ENCODE measurements at regions not wholly inside any gene's neighbourhood (a gene's known extent, or its start where the extent isn't known, plus 50 kb on each side); places are given as distances from the start of the nearest gene placed in this dataset.

DNA sequence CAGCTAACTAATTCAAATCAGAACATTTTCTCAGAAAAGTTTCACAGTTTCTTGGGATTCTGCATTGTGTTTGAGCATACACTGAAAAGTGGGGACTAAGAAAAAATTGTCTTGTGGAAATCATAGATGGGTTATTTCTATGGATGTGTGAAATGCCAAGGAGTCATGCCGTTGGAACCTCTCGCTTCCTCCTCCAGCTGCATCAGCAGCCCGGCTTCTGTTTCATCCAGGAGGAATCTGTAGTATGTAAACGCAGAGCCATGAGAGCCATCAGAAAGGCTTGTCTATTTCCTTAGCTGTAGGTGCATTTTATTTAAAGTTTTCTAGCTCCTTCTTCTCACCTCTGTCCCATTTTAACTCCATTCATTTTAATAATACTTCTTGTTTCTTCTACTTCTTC is 1144.1 kb downstream of the GATA3 start:
- 33 to 37% methylated on average over 4 of the region's 4 CpGs for WGBS, 2 donors

DNA sequence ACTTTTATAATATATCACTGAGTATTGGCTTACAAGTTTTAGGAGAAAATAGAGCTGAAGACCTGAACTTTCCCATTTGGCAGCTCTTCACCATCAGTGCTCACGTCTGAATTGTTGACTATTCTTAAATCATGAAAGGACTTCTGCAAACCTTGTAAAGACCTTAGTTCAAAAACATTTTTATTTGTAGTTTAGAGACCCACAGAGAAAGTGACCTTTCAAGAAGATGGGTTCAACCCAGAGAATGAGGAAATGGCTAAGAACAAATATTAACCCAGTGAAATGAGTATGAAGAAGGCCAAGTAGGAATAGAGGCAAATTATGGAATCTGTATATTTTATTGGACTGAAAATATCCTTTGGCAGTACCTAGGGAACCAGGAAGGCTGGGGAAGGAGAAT is 1151.1 kb downstream of the GATA3 start:
- H3K4me3 ChIP-seq, result no peak overlapping the region
- H3K9me3 ChIP-seq, result no peaks in the 10 kb centered on the region
- ATAC-seq, result no peak
- 40 to 44% methylated on average over 1 of the region's 1 CpG for WGBS, 2 donors
- TF ChIP-seq, protein P1, sequence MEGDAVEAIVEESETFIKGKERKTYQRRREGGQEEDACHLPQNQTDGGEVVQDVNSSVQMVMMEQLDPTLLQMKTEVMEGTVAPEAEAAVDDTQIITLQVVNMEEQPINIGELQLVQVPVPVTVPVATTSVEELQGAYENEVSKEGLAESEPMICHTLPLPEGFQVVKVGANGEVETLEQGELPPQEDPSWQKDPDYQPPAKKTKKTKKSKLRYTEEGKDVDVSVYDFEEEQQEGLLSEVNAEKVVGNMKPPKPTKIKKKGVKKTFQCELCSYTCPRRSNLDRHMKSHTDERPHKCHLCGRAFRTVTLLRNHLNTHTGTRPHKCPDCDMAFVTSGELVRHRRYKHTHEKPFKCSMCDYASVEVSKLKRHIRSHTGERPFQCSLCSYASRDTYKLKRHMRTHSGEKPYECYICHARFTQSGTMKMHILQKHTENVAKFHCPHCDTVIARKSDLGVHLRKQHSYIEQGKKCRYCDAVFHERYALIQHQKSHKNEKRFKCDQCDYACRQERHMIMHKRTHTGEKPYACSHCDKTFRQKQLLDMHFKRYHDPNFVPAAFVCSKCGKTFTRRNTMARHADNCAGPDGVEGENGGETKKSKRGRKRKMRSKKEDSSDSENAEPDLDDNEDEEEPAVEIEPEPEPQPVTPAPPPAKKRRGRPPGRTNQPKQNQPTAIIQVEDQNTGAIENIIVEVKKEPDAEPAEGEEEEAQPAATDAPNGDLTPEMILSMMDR (IDR thresholded peaks at IDR 0.05), result no peak
- no peaks in the 10 kb centered on the region for H3K36me3 ChIP-seq
- no peak for DNase-seq
- intact Hi-C loops (cut with DNase I), result loop anchor here in 1 of 3 donors (10.0 kb wide), 1 partner anchor 1331 kb away; no protein-coding TSS in a partner anchor
- no peak overlapping the region for H3K27ac ChIP-seq
- peaks cover 0 to 14% (median 0%) of the 10 kb centered on the region in 4 donors for H3K27me3 ChIP-seq
- FAIRE-seq, result no peak
- H3K4me1 ChIP-seq, result no peaks in the 10 kb centered on the region

More for the DNA sequence above, 1144.1 kb downstream of the GATA3 start:
- H3K27me3 ChIP-seq, result peaks cover 0 to 15% (median 0%) of the 10 kb centered on the region in 4 donors
- ATAC-seq (no peak), DNase-seq (no peak), FAIRE-seq (no peak)
- intact Hi-C loops (cut with DNase I), result no loop called here
- no peaks in the 10 kb centered on the region for H3K36me3 ChIP-seq
- H3K9me3 ChIP-seq, result no peaks in the 10 kb centered on the region
- H3K27ac ChIP-seq, result no peak overlapping the region
- no peak overlapping the region for H3K4me3 ChIP-seq
- TF ChIP-seq, protein P1 (IDR thresholded peaks at IDR 0.05), result no peak
- no peaks in the 10 kb centered on the region for H3K4me1 ChIP-seq

DNA sequence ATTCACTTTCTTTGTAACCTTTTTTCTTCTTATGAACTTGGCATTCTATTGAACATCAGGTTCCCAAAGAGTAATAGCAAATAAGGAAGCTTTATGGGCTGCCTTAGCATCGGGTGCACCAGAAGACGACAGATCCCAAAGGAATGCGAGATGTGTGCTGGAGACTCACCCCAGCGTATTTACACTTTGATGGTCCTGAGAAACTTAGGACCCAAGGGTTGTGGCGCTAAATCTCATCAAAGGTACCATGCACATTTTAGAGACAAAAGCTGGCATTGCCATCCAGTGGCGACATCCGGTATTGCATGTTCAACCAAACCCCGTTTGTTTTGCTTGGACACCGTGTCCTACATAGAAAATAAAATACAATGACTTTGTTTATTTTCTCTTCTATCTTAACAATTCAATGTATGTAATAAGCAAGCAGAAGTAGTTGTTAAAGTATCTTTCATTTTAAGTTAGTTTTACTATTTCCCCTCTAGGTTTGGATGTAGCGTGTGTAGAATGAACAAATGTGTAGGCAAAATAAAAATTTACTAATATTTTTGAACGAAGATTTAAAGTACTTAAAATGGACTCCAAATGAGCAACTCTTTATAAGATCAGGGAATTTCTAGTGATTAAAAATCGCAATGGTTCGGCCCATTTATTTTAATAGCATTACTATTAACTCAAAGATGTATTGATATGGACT is 1154.8 kb downstream of the GATA3 start:
- H3K4me1 ChIP-seq, result no peaks in the 10 kb centered on the region
- peak in 5 of 6 donors; percentile 20 to 83 (median 53) for DNase-seq
- intact Hi-C loops (cut with DNase I), result loop anchor here in 1 of 3 donors (10.0 kb wide), 1 partner anchor 1334 kb away; no protein-coding TSS in a partner anchor
- H3K4me3 ChIP-seq, result no peak overlapping the region
- WGBS, 2 donors, result 15% methylated on average over 13 of the region's 13 CpGs
- peak; percentile 49 for FAIRE-seq
- no peaks in the 10 kb centered on the region for H3K9me3 ChIP-seq
- TF ChIP-seq, protein P1 (IDR thresholded peaks at IDR 0.05), result peak; percentile 80 to 92 (median 84)
- peaks cover 0 to 15% (median 0%) of the 10 kb centered on the region in 4 donors for H3K27me3 ChIP-seq
- peak in 3 of 4 donors; percentile 74 to 81 (median 75) for ATAC-seq
- no peaks in the 10 kb centered on the region for H3K36me3 ChIP-seq
- H3K27ac ChIP-seq, result no peak overlapping the region

DNA sequence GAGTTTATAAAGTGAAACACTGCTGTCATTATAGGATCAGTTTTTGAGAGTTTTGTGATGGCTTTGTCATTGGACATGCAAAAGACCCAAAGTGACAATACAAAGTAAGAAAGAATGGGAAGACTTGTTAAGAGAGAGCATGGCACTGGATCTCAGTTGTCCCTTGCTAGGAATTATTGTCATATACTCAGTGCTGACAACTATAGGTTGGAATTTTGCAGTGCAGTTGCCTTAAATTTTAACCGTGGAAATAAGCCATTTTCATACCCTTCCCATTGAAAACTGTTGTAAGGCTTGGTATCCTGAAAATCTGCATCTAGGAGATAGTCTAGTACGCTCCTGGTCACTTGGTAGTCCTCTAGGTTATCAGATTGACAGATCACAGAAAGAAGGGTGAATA is 1156.7 kb downstream of the GATA3 start:
- intact Hi-C loops (cut with DNase I), result loop anchor here in 1 of 3 donors (10.0 kb wide), 1 partner anchor 1346 kb away; no protein-coding TSS in a partner anchor
- 45 to 47% methylated on average over 2 of the region's 2 CpGs for WGBS, 2 donors
- no peak for FAIRE-seq

More for the DNA sequence above, 1156.7 kb downstream of the GATA3 start:
- Histone ChIP-seq H3K27me3 (peaks cover 0 to 15% (median 0%) of the 10 kb centered on the region in 4 donors), H3K9me3 (no peaks in the 10 kb centered on the region), H3K36me3 (no peaks in the 10 kb centered on the region), H3K27ac (no peak overlapping the region), H3K4me1 (no peaks in the 10 kb centered on the region), H3K4me3 (no peak overlapping the region)
- ATAC-seq, result no peak
- no peak for DNase-seq
- TF ChIP-seq, protein P1 (IDR thresholded peaks at IDR 0.05), result no peak
